DOHH2 (cell line): ENCODE measurements at regions not wholly inside any gene's neighbourhood (a gene's known extent, or its start where the extent isn't known, plus 50 kb on each side); places are given as distances from the start of the nearest gene placed in this dataset.

Source experiments
- H3F3A ChIP-seq: fragments of 200-600 bp; sonication (generic), shearing (Covaris generic); 2 replicates; pipeline ENCODE4 v1.6.0; 2016; ENCODE audit warnings: antibody characterized with exemption, mild to moderate bottlenecking; ENCODE audit not compliant: control insufficient read depth, insufficient read depth
- H3K27ac ChIP-seq: fragments of 200-600 bp; sonication (generic); 2 replicates; pipeline ENCODE4 v1.5.1; 2014; ENCODE audit warnings: low read depth, mild to moderate bottlenecking, low read length, moderate library complexity
- H3K27me3 ChIP-seq: fragments of 200-600 bp; sonication (generic); 2 replicates; pipeline ENCODE4 v1.6.1; 2014; ENCODE audit warnings: mild to moderate bottlenecking, low read length, mixed read lengths; ENCODE audit not compliant: control insufficient read depth
- H3K36me3 ChIP-seq: fragments of 200-600 bp; sonication (generic); 2 replicates; pipeline ENCODE4 v1.6.1; 2014; ENCODE audit warnings: mild to moderate bottlenecking, low read length, moderate library complexity, mixed read lengths; ENCODE audit not compliant: control insufficient read depth
- H3K4me1 ChIP-seq: fragments of 200-600 bp; sonication (generic); 2 replicates; pipeline ENCODE4 v1.6.1; 2014; ENCODE audit warnings: mild to moderate bottlenecking, low read length, mixed read lengths; ENCODE audit not compliant: control insufficient read depth
- H3K4me2 ChIP-seq: fragments of 200-600 bp; sonication (generic); 2 replicates; pipeline ENCODE4 v1.6.0; 2014; ENCODE audit warnings: mild to moderate bottlenecking, low read length, moderate library complexity
- H3K4me3 ChIP-seq: fragments of 200-600 bp; sonication (generic); 2 replicates; pipeline ENCODE4 v1.5.1; 2014; ENCODE audit warnings: mild to moderate bottlenecking, low read length, mixed read lengths
- H3K79me2 ChIP-seq: fragments of 200-600 bp; sonication (generic); 2 replicates; pipeline ENCODE4 v1.6.1; 2014; ENCODE audit warnings: mild to moderate bottlenecking, low read length, mixed read lengths; ENCODE audit not compliant: control insufficient read depth
- H3K9me2 ChIP-seq: fragments of 200-600 bp; sonication (generic); replicated peaks from 2 replicates; pipeline ENCODE4 v1.6.1; 2014; ENCODE audit warnings: mild to moderate bottlenecking, low read length, mixed read lengths; ENCODE audit not compliant: control insufficient read depth
- H3K9me3 ChIP-seq: fragments of 200-600 bp; sonication (generic); 2 replicates; pipeline ENCODE4 v1.6.1; 2014; ENCODE audit warnings: antibody characterized with exemption, low read length, mixed read lengths; ENCODE audit not compliant: control insufficient read depth, insufficient read depth
- H4K20me1 ChIP-seq: fragments of 200-600 bp; sonication (generic); 2 replicates; pipeline ENCODE4 v1.6.0; 2014; ENCODE audit warnings: low read depth, mild to moderate bottlenecking, antibody characterized with exemption, low read length, moderate library complexity; ENCODE audit not compliant: control insufficient read depth, insufficient read depth
- CTCF ChIP-seq: fragments of 200-600 bp; sonication (generic); IDR thresholded peaks from one replicate; pipeline ENCODE4 v1.5.1; 2014; ENCODE audit warnings: antibody characterized with exemption, mild to moderate bottlenecking, low read depth, low read length; ENCODE audit not compliant: poor library complexity, severe bottlenecking
- EZH2phosphoT487 ChIP-seq: fragments of 200-600 bp; sonication (generic); IDR thresholded peaks from 2 replicates; pipeline ENCODE4 v1.6.1; 2017; ENCODE audit warnings: borderline replicate concordance, mild to moderate bottlenecking, antibody characterized with exemption, low read length, moderate library complexity, mixed read lengths

- Histone ChIP-seq H3K9me3 (no peaks in the 10 kb centered on the region), H3K27me3 (no peaks in the 10 kb centered on the region), H3K36me3 (no peaks in the 10 kb centered on the region), H3K4me3 (no peak overlapping the region), H4K20me1 (no peaks in the 10 kb centered on the region), H3K9me2 (no peaks in the 10 kb centered on the region), H3K79me2 (no peaks in the 10 kb centered on the region), H3K4me2 (no peak overlapping the region), H3K4me1 (no peaks in the 10 kb centered on the region), H3K27ac (no peak overlapping the region), H3F3A (no peaks in the 10 kb centered on the region)
- TF ChIP-seq EZH2phosphoT487 (no peak), CTCF (no peak)
These were observed 203.6 kb upstream of the SETMAR start for GRCh38 chr3:4099607-4100006.

GRCh38 chr3:4107430-4107829 lies 195.7 kb upstream of the SETMAR start:
- no peak overlapping the region for H3K4me3 ChIP-seq
- no peaks in the 10 kb centered on the region for H3K27me3 ChIP-seq
- no peak overlapping the region for H3K27ac ChIP-seq
- H3K4me2 ChIP-seq, result no peak overlapping the region
- H3K36me3 ChIP-seq, result no peaks in the 10 kb centered on the region
- H3K9me2 ChIP-seq, result no peaks in the 10 kb centered on the region
- no peaks in the 10 kb centered on the region for H4K20me1 ChIP-seq
- H3K9me3 ChIP-seq, result no peaks in the 10 kb centered on the region
- no peak for TF ChIP-seq CTCF
- TF ChIP-seq EZH2phosphoT487, result no peak
- H3K4me1 ChIP-seq, result no peaks in the 10 kb centered on the region
- no peaks in the 10 kb centered on the region for H3F3A ChIP-seq
- H3K79me2 ChIP-seq, result no peaks in the 10 kb centered on the region

- H3K9me3 ChIP-seq, result no peaks in the 10 kb centered on the region
- H4K20me1 ChIP-seq, result no peaks in the 10 kb centered on the region
- H3K36me3 ChIP-seq, result no peaks in the 10 kb centered on the region
- H3K27me3 ChIP-seq, result no peaks in the 10 kb centered on the region
- no peaks in the 10 kb centered on the region for H3K9me2 ChIP-seq
- no peak for TF ChIP-seq EZH2phosphoT487
- TF ChIP-seq CTCF, result no peak
- H3K4me2 ChIP-seq, result no peak overlapping the region
- no peak overlapping the region for H3K4me3 ChIP-seq
- H3K4me1 ChIP-seq, result no peaks in the 10 kb centered on the region
- no peaks in the 10 kb centered on the region for H3F3A ChIP-seq
- no peak overlapping the region for H3K27ac ChIP-seq
- H3K79me2 ChIP-seq, result no peaks in the 10 kb centered on the region
These were observed 189.2 kb upstream of the SETMAR start for GRCh38 chr3:4113811-4114522.
